ENCODE measurements at regions not wholly inside any gene's neighbourhood (a gene's known extent, or its start where the extent isn't known, plus 50 kb on each side); places are given as distances from the start of the nearest gene placed in this dataset.

- no peak for DNase-seq (ENCODE audit: low spot score)
Measured at GRCh38 chr12:115506822-115507559, 770.5 kb downstream of the MED13L start.

GRCh38 chr12:115504306-115505290, 772.9 kb downstream of the MED13L start:
- peak; percentile 16 for DNase-seq (ENCODE audit: low spot score)

DNA sequence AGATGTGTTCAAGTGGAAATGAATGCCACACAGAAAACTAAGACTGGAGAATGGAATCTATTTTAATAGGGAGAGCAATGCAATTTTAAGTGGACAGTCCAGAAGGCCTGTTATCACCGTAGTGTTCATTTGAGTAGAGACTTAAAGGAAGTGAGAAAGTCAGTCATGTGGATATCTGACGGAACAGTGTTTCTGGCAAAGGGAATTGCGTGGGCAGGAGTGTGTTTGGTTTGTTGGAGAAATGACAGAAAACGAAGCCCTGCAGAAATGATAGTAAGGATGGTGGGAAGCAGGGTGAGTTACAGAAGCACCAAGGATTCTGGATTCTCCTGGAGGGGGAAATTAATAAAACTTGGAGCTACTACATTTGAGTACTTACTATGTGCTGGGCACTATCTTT, 776.6 kb downstream of the MED13L start:
- no peak for DNase-seq (ENCODE audit: low spot score)

DNA sequence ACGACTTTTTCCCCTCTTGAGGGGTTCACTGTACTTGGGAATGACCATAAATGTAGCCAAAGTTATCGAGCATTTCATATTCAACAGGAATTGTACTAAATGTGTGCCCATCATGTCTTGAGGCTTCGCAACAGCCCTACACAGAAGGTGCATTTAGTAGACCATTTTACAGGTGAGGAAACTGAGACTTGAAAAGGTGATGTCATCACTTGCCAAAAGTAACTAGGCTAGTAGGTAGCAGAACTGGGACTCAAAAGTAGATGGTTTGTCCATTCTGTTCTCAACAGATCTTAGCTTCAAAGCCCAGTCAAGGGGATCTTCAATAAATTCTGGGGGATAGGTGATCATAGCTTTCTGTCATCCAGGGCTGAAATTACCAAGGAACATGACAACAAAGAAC, 782.2 kb downstream of the MED13L start:
- no peak for DNase-seq (ENCODE audit: low spot score)

DNA sequence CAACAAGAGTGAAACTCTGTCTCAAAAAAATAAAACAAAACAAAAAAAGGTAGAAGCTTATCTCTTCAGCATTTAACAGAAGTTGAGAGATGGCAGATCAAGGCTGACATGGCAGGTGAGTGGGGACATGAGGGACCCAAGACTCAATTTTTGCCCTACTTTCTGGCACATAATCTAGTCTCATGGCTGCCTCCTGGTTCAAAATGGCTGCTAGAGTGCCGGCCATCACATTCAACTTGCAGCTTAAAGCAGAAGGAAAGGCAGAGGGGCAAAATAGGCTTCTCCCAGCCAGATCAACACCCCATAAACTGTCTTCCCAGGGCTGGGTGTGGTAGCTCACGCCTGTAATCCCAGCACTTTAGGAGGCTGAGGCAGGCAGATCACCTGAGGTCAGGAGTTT, 784.9 kb downstream of the MED13L start:
- DNase-seq (ENCODE audit: low spot score), result no peak

- no peak for DNase-seq (ENCODE audit: low spot score)
Measured at GRCh38 chr12:115491511-115492250, 785.8 kb downstream of the MED13L start.

GRCh38 chr12:115489253-115489652, 788.2 kb downstream of the MED13L start:
- DNase-seq (ENCODE audit: low spot score), result no peak

DNA sequence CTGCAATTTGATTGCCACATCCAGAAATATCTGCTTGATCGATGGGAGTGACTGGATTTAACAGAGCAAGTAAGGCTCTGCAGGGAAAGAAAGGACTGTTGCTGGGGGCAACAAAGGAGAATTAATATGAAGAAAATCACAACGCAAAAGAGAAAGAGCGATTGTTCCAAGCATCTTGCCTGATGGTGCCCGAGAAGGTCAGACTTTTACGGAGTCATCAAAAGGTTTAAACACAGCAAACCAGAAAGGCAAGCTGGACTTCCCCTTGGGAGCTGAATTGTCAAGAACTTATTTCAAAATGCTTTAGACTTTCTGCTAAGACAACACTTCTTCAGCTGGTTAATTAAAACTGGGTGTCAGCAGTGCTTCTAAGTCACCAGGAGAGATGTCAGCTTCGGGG, 791.5 kb downstream of the MED13L start:
- DNase-seq (ENCODE audit: low spot score), result no peak

- no peak for DNase-seq (ENCODE audit: low spot score)
Measured at GRCh38 chr12:115485503-115485902, 792.0 kb downstream of the MED13L start.

DNA sequence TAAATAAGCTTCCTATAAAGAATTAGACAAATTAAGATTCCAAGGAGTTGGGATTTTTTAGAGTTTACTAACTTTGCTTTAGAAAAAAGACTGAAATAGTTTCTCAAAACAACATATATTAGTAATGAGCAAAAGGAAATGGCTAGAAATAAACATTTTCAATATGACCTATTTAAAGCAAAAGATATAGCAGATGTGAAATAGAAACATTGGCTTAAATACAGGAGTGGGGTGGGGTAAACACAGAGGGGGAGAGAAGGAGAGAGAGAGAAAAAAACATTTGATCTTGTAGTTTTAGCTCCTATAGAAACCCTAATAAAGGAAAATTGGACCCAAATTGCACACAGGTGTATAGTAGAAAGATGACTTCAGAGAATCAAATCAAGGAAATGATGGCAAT, 794.5 kb downstream of the MED13L start:
- DNase-seq (ENCODE audit: low spot score), result no peak

- DNase-seq (ENCODE audit: low spot score), result no peak
Measured at GRCh38 chr12:115481141-115481540, 796.4 kb downstream of the MED13L start.

- no peak for DNase-seq (ENCODE audit: low spot score)
Measured at GRCh38 chr12:115478505-115478904, 794.5 kb upstream of the TBX3 start.

GRCh38 chr12:115474539-115475353, 790.8 kb upstream of the TBX3 start:
- DNase-seq (ENCODE audit: low spot score), result no peak

GRCh38 chr12:115473257-115473956, 789.4 kb upstream of the TBX3 start:
- DNase-seq (ENCODE audit: low spot score), result no peak

DNA sequence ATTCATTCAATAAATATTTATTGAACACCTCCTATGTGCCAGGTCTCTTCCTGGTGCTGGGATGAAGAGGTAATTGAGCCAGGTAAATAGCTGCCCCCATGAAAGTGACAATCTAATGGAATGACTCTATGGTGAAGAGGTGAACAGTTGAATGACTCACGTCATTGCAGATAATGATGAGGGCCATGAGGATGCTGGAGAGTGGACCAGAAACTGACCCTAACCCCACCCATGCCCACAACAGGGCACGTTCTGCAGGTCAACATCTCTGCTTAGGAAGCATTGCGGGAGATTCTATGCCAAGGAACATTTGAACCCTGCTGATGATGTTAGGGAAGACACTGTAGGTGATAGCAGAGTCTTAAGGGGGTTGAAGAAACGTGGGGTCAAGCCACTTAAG, 788.9 kb upstream of the TBX3 start:
- DNase-seq (ENCODE audit: low spot score), result no peak

DNA sequence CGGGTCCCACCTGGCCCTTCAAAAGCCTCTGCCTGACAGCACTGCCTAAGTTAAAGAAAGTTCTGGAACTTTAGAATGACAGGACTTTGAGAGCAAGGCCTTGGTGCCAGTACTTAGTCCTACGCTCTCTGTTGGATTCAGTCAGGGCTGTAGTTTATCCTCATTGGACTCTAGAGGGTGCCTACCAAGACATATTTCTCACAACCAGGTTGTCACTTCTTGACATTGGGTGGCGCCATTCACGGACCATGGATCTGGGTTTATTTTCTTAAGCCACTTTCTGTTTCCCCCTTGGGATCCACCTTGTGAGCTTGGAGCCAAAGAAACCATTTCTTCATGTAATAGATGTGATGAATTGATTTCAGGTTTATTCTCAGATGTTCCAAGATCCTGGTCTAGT, 787.0 kb upstream of the TBX3 start:
- no peak for DNase-seq (ENCODE audit: low spot score)

DNA sequence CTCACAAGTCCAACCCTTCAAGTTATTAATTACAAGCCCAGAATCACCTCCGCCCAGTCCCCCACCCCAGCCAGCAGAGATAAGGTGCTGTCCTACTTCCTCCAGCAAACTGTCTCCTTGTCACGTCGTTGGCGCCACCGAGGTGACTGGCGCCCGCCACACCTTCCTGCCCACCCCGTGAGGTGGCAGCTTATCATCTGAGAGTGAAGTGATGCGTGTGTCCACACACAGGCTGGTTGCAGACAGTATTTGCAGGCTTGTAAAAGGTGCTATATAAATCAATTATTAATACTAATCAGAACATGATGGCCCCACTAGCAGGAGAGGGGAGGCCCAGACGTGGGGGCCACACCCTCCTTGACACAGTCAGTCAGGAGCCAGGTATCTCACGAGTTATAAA, 786.6 kb upstream of the TBX3 start:
- DNase-seq (ENCODE audit: low spot score), result no peak

GRCh38 chr12:115468087-115468510, 784.1 kb upstream of the TBX3 start:
- DNase-seq (ENCODE audit: low spot score), result no peak

DNA sequence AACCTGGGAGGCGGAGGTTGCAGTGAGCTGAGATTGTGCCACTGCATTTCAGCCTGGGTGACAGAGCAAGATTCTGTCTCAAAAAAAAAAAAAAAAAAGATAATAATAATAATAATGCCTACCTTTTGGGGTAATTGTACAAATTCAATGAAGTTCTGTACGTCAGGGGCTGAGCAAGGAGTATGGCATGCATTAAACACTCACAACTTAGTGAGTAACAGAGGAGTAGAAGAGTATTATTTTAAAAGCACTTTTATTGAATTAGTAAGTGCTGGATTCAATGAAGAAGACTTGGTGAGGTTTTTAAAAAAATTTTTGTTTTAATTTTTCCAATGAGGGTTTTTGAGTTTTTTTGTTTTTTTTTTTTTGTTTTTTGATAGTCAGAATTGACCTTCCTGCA, 783.6 kb upstream of the TBX3 start:
- DNase-seq (ENCODE audit: low spot score), result no peak

DNA sequence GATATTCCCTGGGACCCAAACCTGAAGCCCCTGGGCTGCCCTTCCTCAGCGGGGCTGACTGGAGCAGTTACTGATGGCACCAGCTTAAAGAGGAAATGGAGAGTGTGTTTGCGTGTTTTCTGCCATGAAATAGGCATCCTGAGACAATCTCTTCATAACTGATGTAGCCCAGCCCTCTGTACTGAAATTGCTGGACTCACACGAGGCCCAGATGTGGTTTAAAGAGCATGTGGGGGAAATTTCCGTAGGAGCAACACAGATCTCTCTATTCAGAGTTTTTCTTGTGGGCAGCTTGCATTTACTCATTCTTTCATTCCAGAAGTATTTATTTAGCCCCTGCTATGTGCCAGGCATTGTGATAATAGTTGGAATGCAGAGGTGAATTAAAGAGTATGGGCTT, 782.1 kb upstream of the TBX3 start:
- no peak for DNase-seq (ENCODE audit: low spot score)

- DNase-seq (ENCODE audit: low spot score), result no peak
Measured at GRCh38 chr12:115464661-115465060, 780.7 kb upstream of the TBX3 start.
